ENCODE measurements at regions not wholly inside any gene's neighbourhood (a gene's known extent, or its start where the extent isn't known, plus 50 kb on each side); places are given as distances from the start of the nearest gene placed in this dataset.
"Not testable (repeated sequence)": the region's sequence is repeated elsewhere in the genome, so short reads cannot be mapped to it uniquely, and the experiment has no call there.

- not testable (repeated sequence) for DNase-seq
These were observed 269.0 kb upstream of the MKLN1 start for GRCh38 chr7:131058561-131059288.

GRCh38 chr7:131059401-131059800 is 268.3 kb upstream of the MKLN1 start:
- DNase-seq: not testable (repeated sequence)

GRCh38 chr7:131061158-131061557 is 266.5 kb upstream of the MKLN1 start:
- DNase-seq: no peak

GRCh38 chr7:131061818-131062217 is 265.9 kb upstream of the MKLN1 start:
- DNase-seq: no peak

GRCh38 chr7:131066635-131067034 is 261.0 kb upstream of the MKLN1 start:
- no peak for DNase-seq

- no peak for DNase-seq
These were observed 260.5 kb upstream of the MKLN1 start for GRCh38 chr7:131067220-131067619.

GRCh38 chr7:131068604-131069021 is 259.1 kb upstream of the MKLN1 start:
- DNase-seq: no peak

GRCh38 chr7:131071786-131072504 is 255.7 kb upstream of the MKLN1 start:
- DNase-seq: no peak

- no peak for DNase-seq
These were observed 255.1 kb upstream of the MKLN1 start for GRCh38 chr7:131072505-131073091.

- DNase-seq: no peak
These were observed 253.6 kb upstream of the MKLN1 start for GRCh38 chr7:131074043-131074442.

GRCh38 chr7:131074585-131074984 is 253.1 kb upstream of the MKLN1 start:
- no peak for DNase-seq

- peak; percentile 30 for DNase-seq
These were observed 252.3 kb upstream of the MKLN1 start for GRCh38 chr7:131075406-131075805.

GRCh38 chr7:131076032-131076431 is 251.6 kb upstream of the MKLN1 start:
- no peak for DNase-seq

GRCh38 chr7:131076711-131077181 is 250.9 kb upstream of the MKLN1 start:
- no peak for DNase-seq

- no peak for DNase-seq
These were observed 249.9 kb upstream of the MKLN1 start for GRCh38 chr7:131077735-131078134.

- no peak for DNase-seq
These were observed 246.9 kb upstream of the MKLN1 start for GRCh38 chr7:131080754-131081153.

GRCh38 chr7:131081308-131081707 is 246.4 kb upstream of the MKLN1 start:
- DNase-seq: no peak

GRCh38 chr7:131083781-131084180 is 243.9 kb upstream of the MKLN1 start:
- no peak for DNase-seq

GRCh38 chr7:131084336-131084735 is 243.3 kb upstream of the MKLN1 start:
- not testable (repeated sequence) for DNase-seq

- DNase-seq: no peak
These were observed 239.7 kb upstream of the MKLN1 start for GRCh38 chr7:131087756-131088658.

GRCh38 chr7:131090188-131090587 is 237.5 kb upstream of the MKLN1 start:
- DNase-seq: no peak

GRCh38 chr7:131090886-131091692 is 236.6 kb upstream of the MKLN1 start:
- no peak for DNase-seq

Data from RPMI8226 (cell line).